ENCODE measurements at regions not wholly inside any gene's neighbourhood (a gene's known extent, or its start where the extent isn't known, plus 50 kb on each side); places are given as distances from the start of the nearest gene placed in this dataset.
A peak's percentile ranks its signal among the peaks of the same experiment; 100 is the strongest.

- no peak for DNase-seq
Measured at GRCh38 chr4:144338834-144339233, 198.3 kb upstream of the GYPA start.

GRCh38 chr4:144340931-144341330, 200.4 kb upstream of the GYPA start:
- Histone ChIP-seq H3K36me3 (replicated peaks; ENCODE audit: control insufficient read depth, insufficient read depth, low read length) (no peaks in the 10 kb centered on the region), H3K27me3 (ENCODE audit: control insufficient read depth, insufficient read depth, low read length) (no peaks in the 10 kb centered on the region), H3K4me3 (ENCODE audit: insufficient read depth, low read depth, low read length) (no peak overlapping the region)
- DNase-seq = no peak

More at GRCh38 chr4:144338834-144339233, 198.3 kb upstream of the GYPA start:
- no peaks in the 10 kb centered on the region for H3K36me3 ChIP-seq (replicated peaks; ENCODE audit: control insufficient read depth, insufficient read depth, low read length)
- H3K27me3 ChIP-seq (ENCODE audit: control insufficient read depth, insufficient read depth, low read length) = no peaks in the 10 kb centered on the region
- H3K4me3 ChIP-seq (ENCODE audit: insufficient read depth, low read depth, low read length) = no peak overlapping the region

GRCh38 chr4:144342949-144343760, 202.6 kb upstream of the GYPA start:
- H3K4me3 ChIP-seq (ENCODE audit: insufficient read depth, low read depth, low read length) = no peak overlapping the region
- H3K27me3 ChIP-seq (ENCODE audit: control insufficient read depth, insufficient read depth, low read length) = no peaks in the 10 kb centered on the region
- no peak for DNase-seq
- H3K36me3 ChIP-seq (replicated peaks; ENCODE audit: control insufficient read depth, insufficient read depth, low read length) = no peaks in the 10 kb centered on the region

- no peak overlapping the region for H3K4me3 ChIP-seq (ENCODE audit: insufficient read depth, low read depth, low read length)
- DNase-seq = no peak
- no peaks in the 10 kb centered on the region for H3K27me3 ChIP-seq (ENCODE audit: control insufficient read depth, insufficient read depth, low read length)
- H3K36me3 ChIP-seq (replicated peaks; ENCODE audit: control insufficient read depth, insufficient read depth, low read length) = no peaks in the 10 kb centered on the region
Measured at GRCh38 chr4:144347121-144347520, 206.6 kb upstream of the GYPA start.

- no peaks in the 10 kb centered on the region for H3K36me3 ChIP-seq (replicated peaks; ENCODE audit: control insufficient read depth, insufficient read depth, low read length)
- no peak overlapping the region for H3K4me3 ChIP-seq (ENCODE audit: insufficient read depth, low read depth, low read length)
- no peaks in the 10 kb centered on the region for H3K27me3 ChIP-seq (ENCODE audit: control insufficient read depth, insufficient read depth, low read length)
- no peak for DNase-seq
Measured at GRCh38 chr4:144350706-144351105, 210.2 kb upstream of the GYPA start.

GRCh38 chr4:144351306-144351705, 210.8 kb upstream of the GYPA start:
- no peaks in the 10 kb centered on the region for H3K27me3 ChIP-seq (ENCODE audit: control insufficient read depth, insufficient read depth, low read length)
- H3K4me3 ChIP-seq (ENCODE audit: insufficient read depth, low read depth, low read length) = no peak overlapping the region
- H3K36me3 ChIP-seq (replicated peaks; ENCODE audit: control insufficient read depth, insufficient read depth, low read length) = no peaks in the 10 kb centered on the region
- no peak for DNase-seq

- H3K36me3 ChIP-seq (replicated peaks; ENCODE audit: control insufficient read depth, insufficient read depth, low read length) = no peaks in the 10 kb centered on the region
- DNase-seq = no peak
- H3K4me3 ChIP-seq (ENCODE audit: insufficient read depth, low read depth, low read length) = no peak overlapping the region
- H3K27me3 ChIP-seq (ENCODE audit: control insufficient read depth, insufficient read depth, low read length) = no peaks in the 10 kb centered on the region
Measured at GRCh38 chr4:144353292-144353691, 212.8 kb upstream of the GYPA start.

GRCh38 chr4:144355811-144356757, 215.6 kb upstream of the GYPA start:
- no peaks in the 10 kb centered on the region for H3K36me3 ChIP-seq (replicated peaks; ENCODE audit: control insufficient read depth, insufficient read depth, low read length)
- no peaks in the 10 kb centered on the region for H3K27me3 ChIP-seq (ENCODE audit: control insufficient read depth, insufficient read depth, low read length)
- peak; percentile 1 for DNase-seq
- no peak overlapping the region for H3K4me3 ChIP-seq (ENCODE audit: insufficient read depth, low read depth, low read length)

GRCh38 chr4:144356941-144357381, 216.4 kb upstream of the GYPA start:
- Histone ChIP-seq H3K4me3 (ENCODE audit: insufficient read depth, low read depth, low read length) (no peak overlapping the region), H3K36me3 (replicated peaks; ENCODE audit: control insufficient read depth, insufficient read depth, low read length) (no peaks in the 10 kb centered on the region), H3K27me3 (ENCODE audit: control insufficient read depth, insufficient read depth, low read length) (no peaks in the 10 kb centered on the region)
- peak; percentile 1 for DNase-seq

GRCh38 chr4:144357975-144358374, 217.5 kb upstream of the GYPA start:
- Histone ChIP-seq H3K27me3 (ENCODE audit: control insufficient read depth, insufficient read depth, low read length) (no peaks in the 10 kb centered on the region), H3K36me3 (replicated peaks; ENCODE audit: control insufficient read depth, insufficient read depth, low read length) (no peaks in the 10 kb centered on the region), H3K4me3 (ENCODE audit: insufficient read depth, low read depth, low read length) (no peak overlapping the region)
- no peak for DNase-seq

- no peak for DNase-seq
- no peaks in the 10 kb centered on the region for H3K27me3 ChIP-seq (ENCODE audit: control insufficient read depth, insufficient read depth, low read length)
Measured at GRCh38 chr4:144360146-144360793, 219.8 kb upstream of the GYPA start.

GRCh38 chr4:144362366-144362765, 221.8 kb upstream of the GYPA start:
- DNase-seq = no peak
- Histone ChIP-seq H3K27me3 (ENCODE audit: control insufficient read depth, insufficient read depth, low read length) (no peaks in the 10 kb centered on the region), H3K4me3 (ENCODE audit: insufficient read depth, low read depth, low read length) (no peak overlapping the region), H3K36me3 (replicated peaks; ENCODE audit: control insufficient read depth, insufficient read depth, low read length) (no peaks in the 10 kb centered on the region)

More at GRCh38 chr4:144360146-144360793, 219.8 kb upstream of the GYPA start:
- Histone ChIP-seq H3K4me3 (ENCODE audit: insufficient read depth, low read depth, low read length) (no peak overlapping the region), H3K36me3 (replicated peaks; ENCODE audit: control insufficient read depth, insufficient read depth, low read length) (no peaks in the 10 kb centered on the region)

- Histone ChIP-seq H3K27me3 (ENCODE audit: control insufficient read depth, insufficient read depth, low read length) (no peaks in the 10 kb centered on the region), H3K36me3 (replicated peaks; ENCODE audit: control insufficient read depth, insufficient read depth, low read length) (no peaks in the 10 kb centered on the region), H3K4me3 (ENCODE audit: insufficient read depth, low read depth, low read length) (no peak overlapping the region)
- no peak for DNase-seq
Measured at GRCh38 chr4:144363890-144364289, 223.4 kb upstream of the GYPA start.

GRCh38 chr4:144366425-144366824, 225.9 kb upstream of the GYPA start:
- no peak for DNase-seq
- Histone ChIP-seq H3K27me3 (ENCODE audit: control insufficient read depth, insufficient read depth, low read length) (no peaks in the 10 kb centered on the region), H3K4me3 (ENCODE audit: insufficient read depth, low read depth, low read length) (no peak overlapping the region), H3K36me3 (replicated peaks; ENCODE audit: control insufficient read depth, insufficient read depth, low read length) (no peaks in the 10 kb centered on the region)
